ENCODE measurements at regions not wholly inside any gene's neighbourhood (a gene's known extent, or its start where the extent isn't known, plus 50 kb on each side); places are given as distances from the start of the nearest gene placed in this dataset.

DNA sequence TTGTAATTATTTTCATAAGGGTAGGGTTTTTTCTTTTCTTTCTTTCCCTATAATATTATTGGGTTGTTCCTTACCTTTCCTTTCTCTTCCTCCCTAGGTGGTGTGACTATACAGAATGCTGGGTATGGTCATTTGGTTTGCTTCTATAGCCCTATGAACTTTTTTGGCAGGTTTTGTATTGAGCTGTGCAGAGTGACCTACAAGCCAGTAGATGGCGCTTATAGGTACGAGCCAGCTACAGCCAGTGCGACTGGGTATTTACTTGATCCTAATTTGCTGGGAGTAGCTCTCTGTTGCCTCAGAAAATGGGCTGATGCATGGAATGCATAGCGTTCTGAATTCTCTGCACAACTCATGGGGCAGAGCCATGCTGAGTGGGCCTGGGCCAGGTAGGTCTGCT, 423.3 kb downstream of the MAGEE1 start:
- TF ChIP-seq, protein P1, sequence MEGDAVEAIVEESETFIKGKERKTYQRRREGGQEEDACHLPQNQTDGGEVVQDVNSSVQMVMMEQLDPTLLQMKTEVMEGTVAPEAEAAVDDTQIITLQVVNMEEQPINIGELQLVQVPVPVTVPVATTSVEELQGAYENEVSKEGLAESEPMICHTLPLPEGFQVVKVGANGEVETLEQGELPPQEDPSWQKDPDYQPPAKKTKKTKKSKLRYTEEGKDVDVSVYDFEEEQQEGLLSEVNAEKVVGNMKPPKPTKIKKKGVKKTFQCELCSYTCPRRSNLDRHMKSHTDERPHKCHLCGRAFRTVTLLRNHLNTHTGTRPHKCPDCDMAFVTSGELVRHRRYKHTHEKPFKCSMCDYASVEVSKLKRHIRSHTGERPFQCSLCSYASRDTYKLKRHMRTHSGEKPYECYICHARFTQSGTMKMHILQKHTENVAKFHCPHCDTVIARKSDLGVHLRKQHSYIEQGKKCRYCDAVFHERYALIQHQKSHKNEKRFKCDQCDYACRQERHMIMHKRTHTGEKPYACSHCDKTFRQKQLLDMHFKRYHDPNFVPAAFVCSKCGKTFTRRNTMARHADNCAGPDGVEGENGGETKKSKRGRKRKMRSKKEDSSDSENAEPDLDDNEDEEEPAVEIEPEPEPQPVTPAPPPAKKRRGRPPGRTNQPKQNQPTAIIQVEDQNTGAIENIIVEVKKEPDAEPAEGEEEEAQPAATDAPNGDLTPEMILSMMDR (IDR thresholded peaks at IDR 0.05; ENCODE audit: insufficient read depth, low read length, poor library complexity, severe bottlenecking), result peak; percentile 16
- H3K4me3 ChIP-seq (replicated peaks; ENCODE audit: low read depth, low read length), result no peak overlapping the region
- no peaks in the 10 kb centered on the region for H3K36me3 ChIP-seq (ENCODE audit: control insufficient read depth, insufficient read depth, low read length)
- DNase-seq (ENCODE audit: extremely low read depth, insufficient read length), result no peak
- H3K27me3 ChIP-seq (replicated peaks; ENCODE audit: control insufficient read depth, insufficient read depth, low read length), result no peaks in the 10 kb centered on the region

DNA sequence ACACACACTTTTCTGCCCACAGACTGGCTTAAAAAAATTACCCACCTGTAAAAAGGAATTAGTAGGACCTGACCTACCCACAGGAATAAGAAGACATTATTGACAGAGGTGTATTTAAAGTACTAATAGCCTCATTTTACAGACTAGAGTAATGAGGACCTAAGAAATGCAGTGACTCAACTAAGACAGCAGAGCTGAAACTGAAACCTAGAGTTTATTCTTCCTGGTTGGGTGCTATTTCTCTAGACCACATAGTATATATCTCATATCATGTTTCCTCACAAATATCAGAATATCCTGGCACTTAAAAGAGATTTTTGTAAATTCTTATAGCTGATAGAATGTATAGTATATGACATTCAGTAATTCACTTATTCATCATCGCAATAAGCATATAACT, 435.0 kb downstream of the MAGEE1 start:
- H3K36me3 ChIP-seq (ENCODE audit: control insufficient read depth, insufficient read depth, low read length), result no peaks in the 10 kb centered on the region
- no peak overlapping the region for H3K4me3 ChIP-seq (replicated peaks; ENCODE audit: low read depth, low read length)
- H3K27me3 ChIP-seq (replicated peaks; ENCODE audit: control insufficient read depth, insufficient read depth, low read length), result no peaks in the 10 kb centered on the region
- no peak for DNase-seq (ENCODE audit: extremely low read depth, insufficient read length)
- TF ChIP-seq, protein P1 (IDR thresholded peaks at IDR 0.05; ENCODE audit: insufficient read depth, low read length, poor library complexity, severe bottlenecking), result no peak

DNA sequence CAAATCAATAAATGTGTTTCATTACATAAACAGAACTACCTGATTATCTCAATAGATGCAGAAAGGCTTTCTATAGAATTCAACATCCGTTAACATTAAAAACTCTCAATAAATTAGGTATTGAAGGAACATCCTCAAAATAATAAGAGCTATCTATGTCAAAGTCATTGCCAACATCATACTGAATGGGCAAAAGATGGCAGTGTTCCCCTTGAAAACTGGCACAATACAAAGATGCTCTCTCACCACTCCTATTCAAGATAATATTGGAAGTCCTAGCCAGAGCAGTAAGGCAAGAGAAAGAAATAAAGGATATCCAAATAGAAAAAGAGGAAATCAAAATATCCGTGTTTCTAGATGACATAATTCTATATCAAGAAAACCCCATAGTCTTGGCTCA, 466.4 kb downstream of the MAGEE1 start:
- no peak for DNase-seq (ENCODE audit: extremely low read depth, insufficient read length)
- TF ChIP-seq, protein P1 (IDR thresholded peaks at IDR 0.05; ENCODE audit: insufficient read depth, low read length, poor library complexity, severe bottlenecking), result no peak
- H3K36me3 ChIP-seq (ENCODE audit: control insufficient read depth, insufficient read depth, low read length), result no peaks in the 10 kb centered on the region
- no peak overlapping the region for H3K4me3 ChIP-seq (replicated peaks; ENCODE audit: low read depth, low read length)
- no peaks in the 10 kb centered on the region for H3K27me3 ChIP-seq (replicated peaks; ENCODE audit: control insufficient read depth, insufficient read depth, low read length)

DNA sequence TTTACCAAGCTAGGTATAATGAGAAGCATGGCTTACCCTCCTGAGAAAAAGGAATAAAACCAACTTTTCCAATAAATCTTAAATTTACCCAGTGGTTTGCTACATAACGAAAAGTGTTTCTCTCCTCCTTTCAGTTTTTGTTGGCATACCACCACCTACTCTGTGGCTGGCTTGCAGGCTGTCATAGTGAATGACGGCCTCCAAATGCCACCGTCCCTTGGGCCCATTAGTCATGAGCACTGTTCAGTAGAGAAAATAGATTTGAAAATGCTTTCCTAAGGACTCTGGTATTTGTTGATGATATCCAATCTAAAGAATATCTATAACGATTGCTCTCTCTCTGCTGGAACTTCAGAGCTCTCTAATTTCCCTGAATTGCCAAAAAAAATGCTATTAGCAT, 488.3 kb downstream of the MAGEE1 start:
- H3K4me3 ChIP-seq (replicated peaks; ENCODE audit: low read depth, low read length), result no peak overlapping the region
- H3K36me3 ChIP-seq (ENCODE audit: control insufficient read depth, insufficient read depth, low read length), result no peaks in the 10 kb centered on the region
- no peaks in the 10 kb centered on the region for H3K27me3 ChIP-seq (replicated peaks; ENCODE audit: control insufficient read depth, insufficient read depth, low read length)
- TF ChIP-seq, protein P1 (IDR thresholded peaks at IDR 0.05; ENCODE audit: insufficient read depth, low read length, poor library complexity, severe bottlenecking), result no peak
- no peak for DNase-seq (ENCODE audit: extremely low read depth, insufficient read length)

DNA sequence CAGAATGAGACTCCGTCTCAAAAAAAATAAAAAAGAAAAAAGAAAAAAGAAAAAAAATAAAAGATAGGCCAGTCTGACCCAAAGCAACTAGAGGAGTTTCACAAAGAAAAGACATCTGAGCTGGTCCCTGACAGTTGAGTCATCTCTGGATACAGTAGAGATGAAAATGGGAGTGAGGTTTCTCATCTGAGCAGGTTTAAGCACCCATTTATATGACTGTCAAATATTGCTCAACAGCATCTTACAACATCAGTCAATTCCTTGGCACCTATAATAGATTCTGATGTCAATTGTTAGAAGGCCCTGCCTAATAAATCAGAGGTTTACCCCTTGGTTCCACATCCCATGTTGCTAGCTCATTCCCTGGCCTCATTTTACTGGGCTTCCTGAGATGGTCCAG, 490.5 kb downstream of the MAGEE1 start:
- Histone ChIP-seq H3K4me3 (replicated peaks; ENCODE audit: low read depth, low read length) (no peak overlapping the region), H3K27me3 (replicated peaks; ENCODE audit: control insufficient read depth, insufficient read depth, low read length) (no peaks in the 10 kb centered on the region), H3K36me3 (ENCODE audit: control insufficient read depth, insufficient read depth, low read length) (no peaks in the 10 kb centered on the region)
- no peak for DNase-seq (ENCODE audit: extremely low read depth, insufficient read length)
- TF ChIP-seq, protein P1 (IDR thresholded peaks at IDR 0.05; ENCODE audit: insufficient read depth, low read length, poor library complexity, severe bottlenecking), result no peak

DNA sequence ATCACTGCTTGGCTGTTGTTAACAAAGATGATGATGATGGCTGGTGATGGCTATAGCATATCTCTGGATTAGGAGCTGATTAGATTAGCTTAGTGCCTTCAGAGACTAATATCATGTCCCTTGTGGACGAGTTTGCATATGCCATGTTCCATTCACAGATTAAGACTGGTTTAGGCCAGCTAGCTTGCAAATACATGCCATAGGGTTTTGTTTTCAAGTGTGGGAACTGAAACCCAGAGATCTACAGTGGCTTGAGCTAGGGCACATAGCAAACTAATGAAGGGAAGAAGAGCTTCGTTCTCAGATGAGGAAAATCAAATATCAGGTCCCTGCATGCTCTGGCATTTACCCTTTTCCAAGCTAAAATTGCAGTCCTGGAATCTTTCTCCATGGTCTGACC, 492.3 kb downstream of the MAGEE1 start:
- no peaks in the 10 kb centered on the region for H3K27me3 ChIP-seq (replicated peaks; ENCODE audit: control insufficient read depth, insufficient read depth, low read length)
- H3K4me3 ChIP-seq (replicated peaks; ENCODE audit: low read depth, low read length), result no peak overlapping the region
- no peaks in the 10 kb centered on the region for H3K36me3 ChIP-seq (ENCODE audit: control insufficient read depth, insufficient read depth, low read length)
- TF ChIP-seq, protein P1 (IDR thresholded peaks at IDR 0.05; ENCODE audit: insufficient read depth, low read length, poor library complexity, severe bottlenecking), result no peak
- no peak for DNase-seq (ENCODE audit: extremely low read depth, insufficient read length)
